ENCODE measurements at regions not wholly inside any gene's neighbourhood (a gene's known extent, or its start where the extent isn't known, plus 50 kb on each side); places are given as distances from the start of the nearest gene placed in this dataset.

GRCh38 chr17:74134991-74135390 lies 68.5 kb upstream of the RPL38 start:
- TF ChIP-seq CTCF (IDR thresholded peaks at IDR 0.05) (no peak), POLR2A (IDR thresholded peaks at IDR 0.05) (no peak)

Measured in lower leg skin (tissue), 3 donors.